ENCODE measurements at regions not wholly inside any gene's neighbourhood (a gene's known extent, or its start where the extent isn't known, plus 50 kb on each side); places are given as distances from the start of the nearest gene placed in this dataset.

DNA sequence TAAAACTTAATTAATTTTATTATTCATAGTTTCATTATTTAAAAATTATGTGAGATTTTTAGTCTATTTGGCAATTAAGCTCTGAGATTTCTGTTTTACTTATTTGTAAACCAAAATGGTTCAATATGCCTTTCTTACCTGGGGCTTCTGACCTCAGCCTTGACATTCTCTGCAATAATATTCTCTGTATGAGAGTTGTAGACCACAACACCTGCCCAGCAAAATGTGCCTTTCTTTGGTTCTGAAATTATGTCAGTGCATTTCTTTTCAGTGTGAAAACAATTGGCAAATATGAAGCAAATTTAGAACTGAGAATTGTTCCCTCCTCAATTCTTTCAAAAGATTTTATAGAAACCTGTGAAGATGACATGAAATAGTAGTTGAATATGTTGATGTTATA is 426.4 kb upstream of the FZD8 start (continued):
- TF ChIP-seq EZH2 (IDR thresholded peaks at IDR 0.05; ENCODE audit: low read depth, low read length, severe bottlenecking) (no peak), KDM4A (IDR thresholded peaks at IDR 0.05; ENCODE audit: low read depth, low read length, severe bottlenecking) (no peak), YY1 (IDR thresholded peaks at IDR 0.05; ENCODE audit: low read depth, low read length) (no peak), CHD2 (IDR thresholded peaks at IDR 0.05; ENCODE audit: low read length) (no peak)
